ENCODE measurements at regions not wholly inside any gene's neighbourhood (a gene's known extent, or its start where the extent isn't known, plus 50 kb on each side); places are given as distances from the start of the nearest gene placed in this dataset.

DNA sequence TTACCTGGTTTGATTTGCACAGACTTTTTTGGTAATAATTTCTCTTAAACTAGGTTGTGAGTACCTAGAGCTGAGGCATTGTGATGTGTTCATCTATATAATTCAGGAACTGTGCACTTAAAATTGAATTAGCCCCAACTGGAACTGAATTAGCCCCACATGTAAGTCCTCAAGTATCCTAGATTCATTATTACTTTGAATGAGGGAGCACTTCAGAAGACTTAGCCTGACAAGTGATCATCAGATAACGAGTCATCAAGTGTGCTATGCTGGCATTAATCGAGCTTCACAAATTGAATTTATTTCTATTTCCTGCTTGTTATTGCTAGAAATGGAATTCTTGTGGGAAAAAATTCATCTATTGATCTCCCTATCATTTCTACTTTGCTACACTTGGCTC lies 323.4 kb upstream of the SEMA3D start:
- no peaks in the 10 kb centered on the region for H3K27me3 ChIP-seq (ENCODE audit: control insufficient read depth, insufficient read depth, low read length)
- no peak for DNase-seq (ENCODE audit: low read depth)
- FAIRE-seq: no peak
- H3K36me3 ChIP-seq (ENCODE audit: control insufficient read depth, insufficient read depth, low read length): no peaks in the 10 kb centered on the region
- H3K4me3 ChIP-seq (ENCODE audit: low read depth, low read length): no peak overlapping the region
- TF ChIP-seq, protein P1, sequence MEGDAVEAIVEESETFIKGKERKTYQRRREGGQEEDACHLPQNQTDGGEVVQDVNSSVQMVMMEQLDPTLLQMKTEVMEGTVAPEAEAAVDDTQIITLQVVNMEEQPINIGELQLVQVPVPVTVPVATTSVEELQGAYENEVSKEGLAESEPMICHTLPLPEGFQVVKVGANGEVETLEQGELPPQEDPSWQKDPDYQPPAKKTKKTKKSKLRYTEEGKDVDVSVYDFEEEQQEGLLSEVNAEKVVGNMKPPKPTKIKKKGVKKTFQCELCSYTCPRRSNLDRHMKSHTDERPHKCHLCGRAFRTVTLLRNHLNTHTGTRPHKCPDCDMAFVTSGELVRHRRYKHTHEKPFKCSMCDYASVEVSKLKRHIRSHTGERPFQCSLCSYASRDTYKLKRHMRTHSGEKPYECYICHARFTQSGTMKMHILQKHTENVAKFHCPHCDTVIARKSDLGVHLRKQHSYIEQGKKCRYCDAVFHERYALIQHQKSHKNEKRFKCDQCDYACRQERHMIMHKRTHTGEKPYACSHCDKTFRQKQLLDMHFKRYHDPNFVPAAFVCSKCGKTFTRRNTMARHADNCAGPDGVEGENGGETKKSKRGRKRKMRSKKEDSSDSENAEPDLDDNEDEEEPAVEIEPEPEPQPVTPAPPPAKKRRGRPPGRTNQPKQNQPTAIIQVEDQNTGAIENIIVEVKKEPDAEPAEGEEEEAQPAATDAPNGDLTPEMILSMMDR (IDR thresholded peaks at IDR 0.05; ENCODE audit: insufficient read depth, low read length, severe bottlenecking): no peak

DNA sequence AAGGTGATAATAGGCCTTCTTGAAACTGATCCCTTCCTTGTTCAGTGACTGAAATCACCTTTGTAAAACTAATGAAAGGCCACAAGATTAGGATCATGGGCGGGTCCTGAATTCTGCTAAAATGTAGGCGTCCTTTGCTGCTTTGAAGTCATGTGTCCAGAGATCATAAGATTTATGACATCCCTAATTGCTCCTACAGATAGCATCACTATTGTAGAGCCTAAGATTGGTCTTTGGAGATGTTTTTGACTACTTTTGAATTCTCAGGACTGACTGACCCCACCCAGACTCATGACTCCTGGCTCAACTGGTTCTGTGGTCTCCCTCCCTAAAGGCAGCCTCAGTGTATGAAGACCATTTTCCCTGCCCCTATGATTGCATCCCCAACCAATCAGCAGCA lies 322.6 kb upstream of the SEMA3D start:
- Histone ChIP-seq H3K4me3 (ENCODE audit: low read depth, low read length) (no peak overlapping the region), H3K36me3 (ENCODE audit: control insufficient read depth, insufficient read depth, low read length) (no peaks in the 10 kb centered on the region), H3K27me3 (ENCODE audit: control insufficient read depth, insufficient read depth, low read length) (no peaks in the 10 kb centered on the region)
- DNase-seq (ENCODE audit: low read depth) (no peak), FAIRE-seq (no peak)
- TF ChIP-seq, protein P1 (IDR thresholded peaks at IDR 0.05; ENCODE audit: insufficient read depth, low read length, severe bottlenecking): no peak

DNA sequence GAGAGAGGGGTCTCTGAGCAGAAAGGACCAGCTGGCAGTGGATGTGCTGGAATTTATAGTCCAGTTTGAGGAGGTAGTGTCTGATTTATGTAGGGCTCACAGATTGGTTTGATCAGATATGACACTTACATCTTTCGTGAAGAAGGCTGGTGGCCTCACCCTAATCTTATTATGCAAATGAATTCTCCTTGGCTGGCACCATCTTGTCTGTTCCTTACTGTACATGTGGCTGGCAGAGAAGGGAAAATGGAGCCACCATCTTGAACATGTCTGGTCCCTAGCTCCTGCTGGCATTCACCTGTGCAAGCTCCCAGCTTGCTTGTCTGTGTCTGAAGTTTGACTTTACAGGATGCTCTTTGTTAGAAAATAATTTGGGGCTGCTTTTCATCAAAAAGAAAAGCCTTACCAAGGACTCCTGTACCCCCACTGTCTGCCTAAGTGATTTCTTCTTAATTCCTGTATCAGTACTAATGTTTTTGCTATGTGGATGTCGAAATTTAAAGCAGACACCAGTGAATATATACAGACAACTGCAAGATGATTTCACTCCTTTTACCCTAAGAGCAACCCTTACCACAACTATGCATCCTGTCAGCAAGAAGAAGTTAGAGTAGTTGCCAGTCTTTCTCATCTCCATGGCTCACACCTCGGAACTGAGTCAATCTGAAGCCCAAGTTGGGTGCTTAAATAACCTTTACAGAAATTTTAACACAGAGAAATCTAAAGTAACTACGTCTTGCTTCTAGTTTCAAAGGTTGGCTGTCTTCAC lies 322.0 kb upstream of the SEMA3D start:
- TF ChIP-seq, protein P1 (IDR thresholded peaks at IDR 0.05; ENCODE audit: insufficient read depth, low read length, severe bottlenecking): no peak
- Histone ChIP-seq H3K27me3 (ENCODE audit: control insufficient read depth, insufficient read depth, low read length) (no peaks in the 10 kb centered on the region), H3K4me3 (ENCODE audit: low read depth, low read length) (no peak overlapping the region), H3K36me3 (ENCODE audit: control insufficient read depth, insufficient read depth, low read length) (no peaks in the 10 kb centered on the region)
- DNase-seq (ENCODE audit: low read depth) (peak; percentile 55), FAIRE-seq (no peak)

DNA sequence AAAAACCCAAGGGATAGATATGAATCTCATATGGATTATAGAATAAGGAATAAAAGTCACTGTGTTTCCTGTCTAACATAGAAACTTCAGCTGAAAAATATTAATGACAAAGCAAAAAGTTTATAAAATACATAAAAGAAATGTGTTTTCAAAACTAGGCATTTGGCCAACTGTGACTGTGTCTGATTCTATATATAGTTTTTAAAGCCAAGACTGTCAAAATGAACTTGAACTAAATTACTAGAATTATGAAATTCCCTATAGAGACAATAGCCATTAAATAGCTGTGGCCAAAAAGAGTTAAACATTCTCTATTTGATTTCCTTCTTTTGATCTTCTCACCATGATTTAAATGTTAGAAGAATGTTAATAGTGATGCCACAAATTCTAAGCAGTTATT lies 311.2 kb upstream of the SEMA3D start:
- H3K27me3 ChIP-seq (ENCODE audit: control insufficient read depth, insufficient read depth, low read length): no peaks in the 10 kb centered on the region
- no peak overlapping the region for H3K4me3 ChIP-seq (ENCODE audit: low read depth, low read length)
- FAIRE-seq: no peak
- DNase-seq (ENCODE audit: low read depth): no peak
- TF ChIP-seq, protein P1 (IDR thresholded peaks at IDR 0.05; ENCODE audit: insufficient read depth, low read length, severe bottlenecking): no peak
- no peaks in the 10 kb centered on the region for H3K36me3 ChIP-seq (ENCODE audit: control insufficient read depth, insufficient read depth, low read length)

DNA sequence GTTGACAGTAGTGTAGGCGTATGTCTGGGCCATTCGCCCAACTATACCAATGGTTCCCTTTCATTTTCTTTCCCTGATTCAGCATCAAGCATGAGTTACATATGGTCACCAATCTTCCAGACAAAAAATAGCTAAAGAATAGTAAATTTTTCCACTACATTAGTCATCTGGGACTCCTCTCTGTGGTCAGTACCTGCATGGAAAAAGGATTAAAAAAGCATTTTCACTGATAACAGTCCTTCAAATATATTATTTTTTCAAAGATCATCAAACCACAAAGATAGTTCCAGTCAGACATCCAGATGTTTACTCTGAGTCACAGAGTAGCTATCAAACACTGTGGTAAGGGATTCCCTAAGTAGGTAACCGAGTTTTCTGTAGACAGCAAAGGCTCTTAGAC lies 302.6 kb upstream of the SEMA3D start:
- Histone ChIP-seq H3K27me3 (ENCODE audit: control insufficient read depth, insufficient read depth, low read length) (no peaks in the 10 kb centered on the region), H3K4me3 (ENCODE audit: low read depth, low read length) (no peak overlapping the region), H3K36me3 (ENCODE audit: control insufficient read depth, insufficient read depth, low read length) (no peaks in the 10 kb centered on the region)
- FAIRE-seq (no peak), DNase-seq (ENCODE audit: low read depth) (peak; percentile 53)
- TF ChIP-seq, protein P1 (IDR thresholded peaks at IDR 0.05; ENCODE audit: insufficient read depth, low read length, severe bottlenecking): no peak

DNA sequence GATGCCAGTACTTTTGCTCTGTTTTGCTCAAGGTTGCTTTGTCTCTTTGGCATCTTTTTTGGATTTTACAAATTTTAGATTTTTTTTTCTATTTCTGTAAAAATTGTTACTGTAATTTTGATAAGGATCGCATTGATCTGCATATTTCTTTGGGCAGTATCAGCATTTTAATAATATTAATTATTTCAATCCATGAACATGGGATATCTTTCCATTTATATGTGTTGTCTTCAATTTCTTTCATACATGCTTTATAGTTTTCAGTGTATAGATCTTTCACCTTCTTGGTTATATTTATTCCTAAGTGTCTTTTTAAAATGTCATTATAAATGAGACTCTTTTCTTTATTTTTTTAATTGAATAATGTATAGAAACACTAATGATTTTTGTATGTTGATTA lies 301.6 kb upstream of the SEMA3D start:
- FAIRE-seq (no peak), DNase-seq (ENCODE audit: low read depth) (no peak)
- no peaks in the 10 kb centered on the region for H3K27me3 ChIP-seq (ENCODE audit: control insufficient read depth, insufficient read depth, low read length)
- H3K4me3 ChIP-seq (ENCODE audit: low read depth, low read length): no peak overlapping the region
- no peaks in the 10 kb centered on the region for H3K36me3 ChIP-seq (ENCODE audit: control insufficient read depth, insufficient read depth, low read length)
- TF ChIP-seq, protein P1 (IDR thresholded peaks at IDR 0.05; ENCODE audit: insufficient read depth, low read length, severe bottlenecking): no peak
